ENCODE measurements at regions not wholly inside any gene's neighbourhood (a gene's known extent, or its start where the extent isn't known, plus 50 kb on each side); places are given as distances from the start of the nearest gene placed in this dataset.

DNA sequence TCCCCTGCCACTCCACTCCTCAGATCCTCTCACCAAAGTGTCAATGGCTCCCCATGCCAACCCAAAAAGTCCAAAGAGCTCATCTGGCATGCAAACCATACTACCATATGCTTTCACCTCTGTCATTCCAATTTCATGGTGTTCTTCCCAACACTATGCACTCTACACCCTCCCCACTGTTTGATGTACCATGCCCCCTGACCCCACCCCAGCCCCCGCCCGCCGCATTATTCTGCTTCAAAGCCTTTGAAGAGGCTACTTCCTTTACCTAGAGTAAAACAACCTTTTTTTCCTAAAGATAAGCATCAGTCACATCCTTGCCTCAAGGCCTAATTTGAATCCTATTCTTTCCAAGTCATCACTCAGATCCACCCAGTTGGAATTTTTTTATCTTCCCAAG is 226.3 kb downstream of the DEPDC1B start:
- TF ChIP-seq, protein P1, sequence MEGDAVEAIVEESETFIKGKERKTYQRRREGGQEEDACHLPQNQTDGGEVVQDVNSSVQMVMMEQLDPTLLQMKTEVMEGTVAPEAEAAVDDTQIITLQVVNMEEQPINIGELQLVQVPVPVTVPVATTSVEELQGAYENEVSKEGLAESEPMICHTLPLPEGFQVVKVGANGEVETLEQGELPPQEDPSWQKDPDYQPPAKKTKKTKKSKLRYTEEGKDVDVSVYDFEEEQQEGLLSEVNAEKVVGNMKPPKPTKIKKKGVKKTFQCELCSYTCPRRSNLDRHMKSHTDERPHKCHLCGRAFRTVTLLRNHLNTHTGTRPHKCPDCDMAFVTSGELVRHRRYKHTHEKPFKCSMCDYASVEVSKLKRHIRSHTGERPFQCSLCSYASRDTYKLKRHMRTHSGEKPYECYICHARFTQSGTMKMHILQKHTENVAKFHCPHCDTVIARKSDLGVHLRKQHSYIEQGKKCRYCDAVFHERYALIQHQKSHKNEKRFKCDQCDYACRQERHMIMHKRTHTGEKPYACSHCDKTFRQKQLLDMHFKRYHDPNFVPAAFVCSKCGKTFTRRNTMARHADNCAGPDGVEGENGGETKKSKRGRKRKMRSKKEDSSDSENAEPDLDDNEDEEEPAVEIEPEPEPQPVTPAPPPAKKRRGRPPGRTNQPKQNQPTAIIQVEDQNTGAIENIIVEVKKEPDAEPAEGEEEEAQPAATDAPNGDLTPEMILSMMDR (IDR thresholded peaks at IDR 0.05; ENCODE audit: extremely low read depth in 1 of 2, insufficient read depth in 1 of 2, low read depth in 1 of 2, low read length in 2 of 2): no peak
- TF ChIP-seq, protein P2, sequence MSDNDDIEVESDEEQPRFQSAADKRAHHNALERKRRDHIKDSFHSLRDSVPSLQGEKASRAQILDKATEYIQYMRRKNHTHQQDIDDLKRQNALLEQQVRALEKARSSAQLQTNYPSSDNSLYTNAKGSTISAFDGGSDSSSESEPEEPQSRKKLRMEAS (IDR thresholded peaks at IDR 0.05; ENCODE audit: insufficient read depth, insufficient read length): no peak

All from endothelial cell of umbilical vein (primary cell).